Upper lobe of left lung (tissue), 4 donors: ENCODE measurements at regions not wholly inside any gene's neighbourhood (a gene's known extent, or its start where the extent isn't known, plus 50 kb on each side); places are given as distances from the start of the nearest gene placed in this dataset.

Experiments
- POLR2A ChIP-seq, 4 donors: fragments of 450-650 bp; IDR thresholded peaks; one replicate each; pipeline ENCODE4 v1.5.1; 2016 to 2017; ENCODE audit warnings: antibody characterized with exemption in 4 of 4, mild to moderate bottlenecking in 2 of 4
- TF ChIP-seq, protein P1 (sequence below), 6 experiments: fragments of 450-650 bp in 4 of 6; fragments of 200-600 bp in 2 of 6; sonication (generic) in 2 of 6; IDR thresholded peaks; one replicate each; pipeline ENCODE4 v1.5.1; 2016 to 2019; ENCODE audit warnings: antibody characterized with exemption in 6 of 6

DNA sequence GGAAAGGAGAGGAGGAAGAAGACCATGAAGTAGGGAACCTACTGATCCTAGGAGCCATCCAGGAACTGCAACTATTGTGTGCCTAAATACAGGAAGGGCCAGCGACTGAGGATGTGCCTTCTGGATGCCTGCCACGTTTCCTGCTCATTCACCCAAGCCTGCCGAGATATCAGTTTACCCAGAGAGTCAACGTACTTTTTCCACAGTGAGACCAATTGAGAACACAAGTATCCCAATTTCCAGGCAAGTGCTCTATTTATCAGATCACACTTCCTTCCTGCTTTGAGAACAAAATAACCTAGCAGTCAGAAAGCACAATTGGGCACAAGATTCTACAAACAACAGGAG, 122.4 kb downstream of the AKAP11 start:
- TF ChIP-seq, protein P1, sequence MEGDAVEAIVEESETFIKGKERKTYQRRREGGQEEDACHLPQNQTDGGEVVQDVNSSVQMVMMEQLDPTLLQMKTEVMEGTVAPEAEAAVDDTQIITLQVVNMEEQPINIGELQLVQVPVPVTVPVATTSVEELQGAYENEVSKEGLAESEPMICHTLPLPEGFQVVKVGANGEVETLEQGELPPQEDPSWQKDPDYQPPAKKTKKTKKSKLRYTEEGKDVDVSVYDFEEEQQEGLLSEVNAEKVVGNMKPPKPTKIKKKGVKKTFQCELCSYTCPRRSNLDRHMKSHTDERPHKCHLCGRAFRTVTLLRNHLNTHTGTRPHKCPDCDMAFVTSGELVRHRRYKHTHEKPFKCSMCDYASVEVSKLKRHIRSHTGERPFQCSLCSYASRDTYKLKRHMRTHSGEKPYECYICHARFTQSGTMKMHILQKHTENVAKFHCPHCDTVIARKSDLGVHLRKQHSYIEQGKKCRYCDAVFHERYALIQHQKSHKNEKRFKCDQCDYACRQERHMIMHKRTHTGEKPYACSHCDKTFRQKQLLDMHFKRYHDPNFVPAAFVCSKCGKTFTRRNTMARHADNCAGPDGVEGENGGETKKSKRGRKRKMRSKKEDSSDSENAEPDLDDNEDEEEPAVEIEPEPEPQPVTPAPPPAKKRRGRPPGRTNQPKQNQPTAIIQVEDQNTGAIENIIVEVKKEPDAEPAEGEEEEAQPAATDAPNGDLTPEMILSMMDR (IDR thresholded peaks at IDR 0.05): no peak
- TF ChIP-seq POLR2A (IDR thresholded peaks at IDR 0.05): no peak
